Ishikawa (cell line): ENCODE measurements at regions not wholly inside any gene's neighbourhood (a gene's known extent, or its start where the extent isn't known, plus 50 kb on each side); places are given as distances from the start of the nearest gene placed in this dataset.

ENCODE experiments used
- CEBPB ChIP-seq: IDR thresholded peaks from 2 replicates; pipeline ENCODE4 v1.6.1; 2012
- CREB1 ChIP-seq: IDR thresholded peaks from 2 replicates; pipeline ENCODE4 v1.6.1; 2012; ENCODE audit warnings: low read depth
- EGR1 ChIP-seq: IDR thresholded peaks from 2 replicates; pipeline ENCODE4 v1.6.1; 2012
- EP300 ChIP-seq: IDR thresholded peaks from 2 replicates; pipeline ENCODE4 v1.6.1; 2012; ENCODE audit warnings: borderline replicate concordance
- FOXM1 ChIP-seq: IDR thresholded peaks from 2 replicates; pipeline ENCODE4 v1.6.1; 2012; ENCODE audit warnings: low read depth, borderline replicate concordance
- NFIC ChIP-seq: IDR thresholded peaks from 2 replicates; pipeline ENCODE4 v1.6.1; 2012
- RAD21 ChIP-seq: IDR thresholded peaks from 2 replicates; pipeline ENCODE4 v1.6.1; 2012; ENCODE audit warnings: low read depth
- TAF1 ChIP-seq: IDR thresholded peaks from 2 replicates; pipeline ENCODE4 v1.6.1; 2012; ENCODE audit warnings: low read depth, mild to moderate bottlenecking
- TCF12 ChIP-seq: IDR thresholded peaks from 2 replicates; pipeline ENCODE4 v1.6.1; 2012; ENCODE audit warnings: low read depth
- TEAD4 ChIP-seq: IDR thresholded peaks from 2 replicates; pipeline ENCODE4 v1.6.1; 2012
- YY1 ChIP-seq: IDR thresholded peaks from 2 replicates; pipeline ENCODE4 v1.6.1; 2012; ENCODE audit warnings: low read depth
- ZBTB7A ChIP-seq: IDR thresholded peaks from 2 replicates; pipeline ENCODE4 v1.6.1; 2012; ENCODE audit warnings: low read depth
- TF ChIP-seq, protein P1 (sequence below): IDR thresholded peaks from 2 replicates; pipeline ENCODE4 v1.6.1; 2012; ENCODE audit warnings: low read depth, mild to moderate bottlenecking
- TF ChIP-seq, protein P2 (sequence below): IDR thresholded peaks from 2 replicates; pipeline ENCODE4 v1.6.1; 2012
- TF ChIP-seq, protein P3 (sequence below): IDR thresholded peaks from 2 replicates; pipeline ENCODE4 v1.6.1; 2012

DNA sequence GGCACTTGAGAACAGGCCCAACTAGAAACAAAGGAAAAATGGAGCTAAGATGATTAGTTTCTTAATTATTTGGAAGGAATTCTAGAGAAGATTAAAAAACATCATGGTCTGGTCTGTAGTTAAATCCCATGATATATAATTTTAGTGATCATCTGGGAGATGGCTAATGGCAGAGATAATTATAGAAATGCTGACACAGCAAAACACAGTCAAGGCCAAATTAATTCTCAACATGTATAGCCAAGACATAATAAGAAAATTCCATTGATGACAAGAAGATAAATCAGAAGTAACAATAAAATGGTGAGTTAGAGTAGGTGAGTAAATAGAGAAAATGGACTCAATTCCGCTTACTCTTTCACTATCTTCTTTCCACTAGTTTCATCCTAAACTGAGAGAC, 59.2 kb upstream of the ITGA4 start:
- no peak for TF ChIP-seq CEBPB
- TF ChIP-seq FOXM1 = no peak
- no peak for TF ChIP-seq TAF1
- TF ChIP-seq ZBTB7A = no peak
- TF ChIP-seq TCF12 = no peak
- no peak for TF ChIP-seq CREB1
- TF ChIP-seq NFIC = no peak
- TF ChIP-seq RAD21 = no peak
- TF ChIP-seq, protein P1, sequence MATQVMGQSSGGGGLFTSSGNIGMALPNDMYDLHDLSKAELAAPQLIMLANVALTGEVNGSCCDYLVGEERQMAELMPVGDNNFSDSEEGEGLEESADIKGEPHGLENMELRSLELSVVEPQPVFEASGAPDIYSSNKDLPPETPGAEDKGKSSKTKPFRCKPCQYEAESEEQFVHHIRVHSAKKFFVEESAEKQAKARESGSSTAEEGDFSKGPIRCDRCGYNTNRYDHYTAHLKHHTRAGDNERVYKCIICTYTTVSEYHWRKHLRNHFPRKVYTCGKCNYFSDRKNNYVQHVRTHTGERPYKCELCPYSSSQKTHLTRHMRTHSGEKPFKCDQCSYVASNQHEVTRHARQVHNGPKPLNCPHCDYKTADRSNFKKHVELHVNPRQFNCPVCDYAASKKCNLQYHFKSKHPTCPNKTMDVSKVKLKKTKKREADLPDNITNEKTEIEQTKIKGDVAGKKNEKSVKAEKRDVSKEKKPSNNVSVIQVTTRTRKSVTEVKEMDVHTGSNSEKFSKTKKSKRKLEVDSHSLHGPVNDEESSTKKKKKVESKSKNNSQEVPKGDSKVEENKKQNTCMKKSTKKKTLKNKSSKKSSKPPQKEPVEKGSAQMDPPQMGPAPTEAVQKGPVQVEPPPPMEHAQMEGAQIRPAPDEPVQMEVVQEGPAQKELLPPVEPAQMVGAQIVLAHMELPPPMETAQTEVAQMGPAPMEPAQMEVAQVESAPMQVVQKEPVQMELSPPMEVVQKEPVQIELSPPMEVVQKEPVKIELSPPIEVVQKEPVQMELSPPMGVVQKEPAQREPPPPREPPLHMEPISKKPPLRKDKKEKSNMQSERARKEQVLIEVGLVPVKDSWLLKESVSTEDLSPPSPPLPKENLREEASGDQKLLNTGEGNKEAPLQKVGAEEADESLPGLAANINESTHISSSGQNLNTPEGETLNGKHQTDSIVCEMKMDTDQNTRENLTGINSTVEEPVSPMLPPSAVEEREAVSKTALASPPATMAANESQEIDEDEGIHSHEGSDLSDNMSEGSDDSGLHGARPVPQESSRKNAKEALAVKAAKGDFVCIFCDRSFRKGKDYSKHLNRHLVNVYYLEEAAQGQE = no peak
- TF ChIP-seq, protein P2, sequence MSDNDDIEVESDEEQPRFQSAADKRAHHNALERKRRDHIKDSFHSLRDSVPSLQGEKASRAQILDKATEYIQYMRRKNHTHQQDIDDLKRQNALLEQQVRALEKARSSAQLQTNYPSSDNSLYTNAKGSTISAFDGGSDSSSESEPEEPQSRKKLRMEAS = no peak
- TF ChIP-seq EP300 = no peak
- no peak for TF ChIP-seq YY1
- no peak for TF ChIP-seq EGR1
- TF ChIP-seq TEAD4 = no peak
- TF ChIP-seq, protein P3, sequence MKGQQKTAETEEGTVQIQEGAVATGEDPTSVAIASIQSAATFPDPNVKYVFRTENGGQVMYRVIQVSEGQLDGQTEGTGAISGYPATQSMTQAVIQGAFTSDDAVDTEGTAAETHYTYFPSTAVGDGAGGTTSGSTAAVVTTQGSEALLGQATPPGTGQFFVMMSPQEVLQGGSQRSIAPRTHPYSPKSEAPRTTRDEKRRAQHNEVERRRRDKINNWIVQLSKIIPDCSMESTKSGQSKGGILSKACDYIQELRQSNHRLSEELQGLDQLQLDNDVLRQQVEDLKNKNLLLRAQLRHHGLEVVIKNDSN = no peak

DNA sequence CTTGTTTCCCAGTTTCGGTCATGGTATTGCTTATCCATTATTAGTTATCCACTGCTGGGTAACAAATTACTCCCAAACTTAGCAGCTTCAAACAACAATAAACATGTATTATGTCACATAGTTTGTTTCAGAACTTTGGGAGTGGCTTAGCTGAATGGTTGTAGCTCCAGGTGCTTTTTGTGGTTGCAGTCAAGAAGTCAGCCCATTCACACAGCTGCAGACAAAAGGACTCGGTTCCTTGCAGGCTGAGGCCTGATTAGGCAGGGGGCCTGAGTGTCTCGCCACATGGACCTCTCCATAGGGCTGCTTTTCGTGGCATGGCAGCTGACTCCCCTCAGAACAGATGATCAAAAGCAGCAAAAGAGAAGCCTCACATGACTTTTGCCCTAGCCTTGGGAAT, 58.2 kb upstream of the ITGA4 start:
- TF ChIP-seq TAF1 (no peak), CREB1 (no peak), RAD21 (no peak), EGR1 (no peak), CEBPB (no peak), NFIC (no peak), TCF12 (no peak), EP300 (no peak), TEAD4 (no peak), YY1 (no peak), FOXM1 (no peak), ZBTB7A (no peak)
- TF ChIP-seq, protein P3 = no peak
- TF ChIP-seq, protein P1 = no peak
- TF ChIP-seq, protein P2 = no peak

DNA sequence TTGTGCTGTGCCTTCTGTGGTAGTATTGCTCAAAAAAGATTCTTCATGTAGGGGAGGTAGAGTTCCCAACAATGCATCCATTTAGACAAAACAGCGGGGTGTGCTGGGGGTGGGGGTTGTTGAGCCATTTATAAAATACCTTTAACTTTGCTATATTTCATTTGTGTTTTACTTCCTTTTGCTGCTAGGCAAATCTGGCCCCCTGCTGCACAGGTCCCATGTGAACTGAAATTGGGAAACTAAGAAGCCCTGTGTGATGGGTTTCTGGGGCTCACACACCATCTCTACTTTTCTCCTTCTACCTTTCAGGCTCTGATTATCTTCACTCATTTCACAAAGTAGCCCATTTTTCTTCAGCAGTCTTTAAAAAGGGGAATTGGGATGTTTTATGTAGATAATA, 52.7 kb upstream of the ITGA4 start:
- TF ChIP-seq EGR1 = no peak
- no peak for TF ChIP-seq TAF1
- TF ChIP-seq CREB1 = no peak
- TF ChIP-seq TCF12 = no peak
- no peak for TF ChIP-seq NFIC
- no peak for TF ChIP-seq YY1
- no peak for TF ChIP-seq ZBTB7A
- no peak for TF ChIP-seq EP300
- TF ChIP-seq TEAD4 = no peak
- TF ChIP-seq CEBPB = no peak
- no peak for TF ChIP-seq FOXM1
- TF ChIP-seq, protein P3 = no peak
- no peak for TF ChIP-seq RAD21
- TF ChIP-seq, protein P1 = no peak
- TF ChIP-seq, protein P2 = no peak

DNA sequence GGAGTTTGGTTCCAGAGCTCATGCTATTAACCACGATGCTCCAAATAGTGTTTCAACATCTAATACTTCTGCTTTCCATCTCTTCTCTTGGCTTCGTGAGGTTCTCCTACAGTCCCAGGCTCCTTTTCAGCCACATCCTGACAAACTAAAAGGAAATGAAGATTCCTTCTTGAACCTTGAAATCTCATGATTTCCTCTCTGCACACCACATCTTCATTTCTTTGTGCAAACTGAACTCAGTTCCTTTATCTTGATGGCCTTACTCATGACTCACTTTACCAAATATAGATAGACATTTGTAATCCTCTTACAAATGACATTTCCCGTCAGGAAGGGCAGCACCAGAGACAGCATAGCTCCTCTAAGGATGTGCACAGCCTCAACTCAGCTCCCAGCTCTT, 50.0 kb upstream of the ITGA4 start:
- TF ChIP-seq TAF1 = no peak
- TF ChIP-seq YY1 = no peak
- TF ChIP-seq NFIC = no peak
- TF ChIP-seq CREB1 = no peak
- TF ChIP-seq, protein P1 = no peak
- TF ChIP-seq, protein P2 = no peak
- TF ChIP-seq TCF12 = no peak
- TF ChIP-seq, protein P3 = no peak
- no peak for TF ChIP-seq EP300
- TF ChIP-seq ZBTB7A = no peak
- no peak for TF ChIP-seq CEBPB
